GM06990 (cell line): ENCODE measurements at regions not wholly inside any gene's neighbourhood (a gene's known extent, or its start where the extent isn't known, plus 50 kb on each side); places are given as distances from the start of the nearest gene placed in this dataset.
"Not testable (repeated sequence)": the region's sequence is repeated elsewhere in the genome, so short reads cannot be mapped to it uniquely, and the experiment has no call there.

Experiments used
- DNase-seq: peaks from one replicate; pipeline ENCODE4 v3.0.0-alpha.2; 2011; ENCODE audit not compliant: insufficient read length; ENCODE audit errors: extremely low read depth
- H3K27me3 ChIP-seq: replicated peaks from 2 replicates; pipeline ENCODE4 v1.6.0; 2011; ENCODE audit warnings: low read length; ENCODE audit not compliant: control insufficient read depth, insufficient read depth
- H3K36me3 ChIP-seq: 2 replicates; pipeline ENCODE4 v1.5.1; 2011; ENCODE audit warnings: low read length; ENCODE audit not compliant: control insufficient read depth, insufficient read depth
- H3K4me3 ChIP-seq: replicated peaks from 2 replicates; pipeline ENCODE4 v1.5.1; 2011; ENCODE audit warnings: low read depth, mild to moderate bottlenecking, control low read depth, low read length
- TF ChIP-seq, protein P1 (sequence below): IDR thresholded peaks from 2 replicates; pipeline ENCODE4 v1.5.1; 2011; ENCODE audit warnings: low read length, control low read depth, mild to moderate bottlenecking, inconsistent platforms; ENCODE audit not compliant: insufficient read depth, poor library complexity, severe bottlenecking

- Histone ChIP-seq H3K36me3 (no peaks in the 10 kb centered on the region), H3K4me3 (no peak overlapping the region), H3K27me3 (no peaks in the 10 kb centered on the region; the same call in 1 of the 2 replicates)
- TF ChIP-seq, protein P1, sequence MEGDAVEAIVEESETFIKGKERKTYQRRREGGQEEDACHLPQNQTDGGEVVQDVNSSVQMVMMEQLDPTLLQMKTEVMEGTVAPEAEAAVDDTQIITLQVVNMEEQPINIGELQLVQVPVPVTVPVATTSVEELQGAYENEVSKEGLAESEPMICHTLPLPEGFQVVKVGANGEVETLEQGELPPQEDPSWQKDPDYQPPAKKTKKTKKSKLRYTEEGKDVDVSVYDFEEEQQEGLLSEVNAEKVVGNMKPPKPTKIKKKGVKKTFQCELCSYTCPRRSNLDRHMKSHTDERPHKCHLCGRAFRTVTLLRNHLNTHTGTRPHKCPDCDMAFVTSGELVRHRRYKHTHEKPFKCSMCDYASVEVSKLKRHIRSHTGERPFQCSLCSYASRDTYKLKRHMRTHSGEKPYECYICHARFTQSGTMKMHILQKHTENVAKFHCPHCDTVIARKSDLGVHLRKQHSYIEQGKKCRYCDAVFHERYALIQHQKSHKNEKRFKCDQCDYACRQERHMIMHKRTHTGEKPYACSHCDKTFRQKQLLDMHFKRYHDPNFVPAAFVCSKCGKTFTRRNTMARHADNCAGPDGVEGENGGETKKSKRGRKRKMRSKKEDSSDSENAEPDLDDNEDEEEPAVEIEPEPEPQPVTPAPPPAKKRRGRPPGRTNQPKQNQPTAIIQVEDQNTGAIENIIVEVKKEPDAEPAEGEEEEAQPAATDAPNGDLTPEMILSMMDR = no peak
- DNase-seq = no peak
Measured at GRCh38 chr12:107853479-107853878, 79.0 kb downstream of the ASCL4 start.

- H3K36me3 ChIP-seq = no peaks in the 10 kb centered on the region
- H3K4me3 ChIP-seq = no peak overlapping the region
- no peak for DNase-seq
- H3K27me3 ChIP-seq = no peaks in the 10 kb centered on the region
- TF ChIP-seq, protein P1 = no peak
Measured at GRCh38 chr12:107855471-107855870, 81.0 kb downstream of the ASCL4 start.

DNA sequence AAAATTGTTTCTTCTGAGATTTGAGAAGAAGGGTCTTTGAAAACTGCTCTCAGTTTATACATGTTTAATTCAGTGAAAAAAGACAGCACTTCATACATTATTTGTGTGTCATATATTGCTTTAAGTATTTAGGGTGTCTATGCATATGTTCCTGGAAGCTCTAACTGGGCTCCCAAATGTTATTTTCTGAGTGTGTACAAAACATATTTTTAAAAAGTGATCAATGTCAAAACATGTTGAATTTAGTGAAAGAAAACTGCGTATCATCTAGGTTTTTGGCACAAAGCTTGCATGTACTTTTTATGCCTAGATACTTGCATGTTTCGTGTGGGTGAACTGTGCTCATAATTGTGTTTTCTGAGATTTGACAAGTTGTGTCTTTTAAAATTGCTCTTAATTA lies 81.6 kb downstream of the ASCL4 start:
- no peak for DNase-seq
- no peaks in the 10 kb centered on the region for H3K27me3 ChIP-seq
- H3K36me3 ChIP-seq = no peaks in the 10 kb centered on the region
- TF ChIP-seq, protein P1 = no peak
- no peak overlapping the region for H3K4me3 ChIP-seq

GRCh38 chr12:107857191-107857590 lies 82.7 kb downstream of the ASCL4 start:
- DNase-seq = no peak
- Histone ChIP-seq H3K27me3 (no peaks in the 10 kb centered on the region), H3K4me3 (no peak overlapping the region), H3K36me3 (no peaks in the 10 kb centered on the region)
- TF ChIP-seq, protein P1 = no peak

DNA sequence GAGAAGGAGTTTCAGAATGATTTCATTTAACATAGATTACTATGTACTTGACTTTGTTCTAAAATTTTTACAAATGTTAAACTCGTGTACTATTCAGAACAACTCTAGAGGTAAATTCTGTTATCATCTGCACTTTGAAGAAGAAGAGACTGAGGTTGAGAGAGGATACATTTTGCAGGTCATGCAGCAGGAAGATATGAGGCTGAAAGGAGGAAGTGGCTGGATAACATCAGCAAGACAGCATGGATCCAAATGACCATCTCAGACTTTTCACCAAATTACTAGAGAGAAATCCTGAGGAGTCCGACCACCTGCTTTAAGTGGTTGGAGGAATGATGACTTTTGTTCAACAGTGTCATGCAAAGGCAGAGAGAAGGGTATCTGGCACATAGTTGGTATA lies 84.9 kb downstream of the ASCL4 start:
- DNase-seq = no peak
- Histone ChIP-seq H3K4me3 (no peak overlapping the region), H3K36me3 (no peaks in the 10 kb centered on the region), H3K27me3 (no peaks in the 10 kb centered on the region)
- TF ChIP-seq, protein P1 = no peak

GRCh38 chr12:107864235-107864634 lies 89.7 kb downstream of the ASCL4 start:
- no peaks in the 10 kb centered on the region for H3K36me3 ChIP-seq
- H3K4me3 ChIP-seq = no peak overlapping the region
- DNase-seq = no peak
- TF ChIP-seq, protein P1 = no peak
- H3K27me3 ChIP-seq = no peaks in the 10 kb centered on the region; the same call in 1 of the 2 replicates

DNA sequence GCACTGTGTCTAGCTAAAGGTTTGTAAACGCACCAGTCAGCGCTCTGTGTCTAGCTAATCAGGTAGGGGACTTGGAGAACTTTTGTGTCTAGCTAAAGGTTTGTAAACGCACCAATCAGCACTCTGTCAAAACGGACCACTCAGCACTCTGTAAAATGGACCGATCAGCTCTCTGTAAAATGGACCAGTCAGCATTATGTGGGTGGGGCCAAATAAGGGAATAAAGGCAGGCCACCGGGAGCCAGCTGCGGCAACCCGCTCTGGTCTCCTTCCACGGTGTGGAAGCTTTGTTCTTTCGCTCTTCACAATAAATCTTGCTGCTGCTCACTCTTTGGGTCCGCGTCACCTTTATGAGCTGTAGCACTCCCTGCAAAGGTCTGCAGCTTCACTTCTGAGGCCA lies 90.2 kb downstream of the ASCL4 start:
- H3K4me3 ChIP-seq, H3K36me3 ChIP-seq, DNase-seq, H3K27me3 ChIP-seq: not testable (repeated sequence)
